SK-N-MC (cell line): ENCODE measurements at regions not wholly inside any gene's neighbourhood (a gene's known extent, or its start where the extent isn't known, plus 50 kb on each side); places are given as distances from the start of the nearest gene placed in this dataset.

Experiments
- EZH2 ChIP-seq: fragments of 200-600 bp; sonication (generic); IDR thresholded peaks from one replicate; pipeline ENCODE4 v1.6.1; 2017; ENCODE audit warnings: antibody characterized with exemption
- FOXP2 ChIP-seq: optimal IDR thresholded peaks from 2 replicates; pipeline ENCODE3; 2011; ENCODE audit warnings: mild to moderate bottlenecking, moderate library complexity; ENCODE audit not compliant: insufficient read depth; ENCODE audit errors: extremely low read length, control extremely low read depth
- POLR2AphosphoS5 ChIP-seq: IDR thresholded peaks from 2 replicates; pipeline ENCODE4 v1.6.1; 2012; ENCODE audit warnings: mild to moderate bottlenecking, low read depth, low read length, borderline replicate concordance

GRCh38 chr5:96146675-96147074 is 185.0 kb upstream of the ELL2 start:
- no peak for TF ChIP-seq POLR2AphosphoS5
- TF ChIP-seq FOXP2, result no peak
- no peak for TF ChIP-seq EZH2
